SK-N-SH (cell line): ENCODE measurements at regions not wholly inside any gene's neighbourhood (a gene's known extent, or its start where the extent isn't known, plus 50 kb on each side); places are given as distances from the start of the nearest gene placed in this dataset.

Source experiments
- CTCF ChIP-seq: fragments of 200-600 bp; sonication (generic); IDR thresholded peaks from 2 replicates; pipeline ENCODE4 v1.6.1; 2017; ENCODE audit warnings: antibody characterized with exemption, mild to moderate bottlenecking, moderate library complexity
- EZH2phosphoT487 ChIP-seq: fragments of 200-600 bp; sonication (generic); IDR thresholded peaks from 2 replicates; pipeline ENCODE4 v1.6.1; 2017; ENCODE audit warnings: low read depth, mixed run types, mild to moderate bottlenecking, antibody characterized with exemption, moderate library complexity, borderline replicate concordance
- FOXM1 ChIP-seq: IDR thresholded peaks from 2 replicates; pipeline ENCODE4 v1.4.0; 2012; ENCODE audit warnings: low read depth, mild to moderate bottlenecking
- GATA2 ChIP-seq: sonication (generic); formaldehyde crosslinking; IDR thresholded peaks from 2 replicates; pipeline ENCODE4 v1.5.0; 2020; ENCODE audit warnings: mild to moderate bottlenecking, missing genetic modification reagents
- MAX ChIP-seq: IDR thresholded peaks from 2 replicates; pipeline ENCODE4 v1.4.0; 2012; ENCODE audit warnings: low read depth
- MXI1 ChIP-seq: IDR thresholded peaks from 2 replicates; pipeline ENCODE4 v1.6.1; 2012; ENCODE audit warnings: mild to moderate bottlenecking, low read depth, low read length, improper control_type of control experiment
- NRF1 ChIP-seq: IDR thresholded peaks from 2 replicates; pipeline ENCODE4 v1.6.1; 2012; ENCODE audit warnings: low read depth, mild to moderate bottlenecking, low read length
- POLR2AphosphoS5 ChIP-seq: IDR thresholded peaks from 2 replicates; pipeline ENCODE4 v1.6.1; 2012; ENCODE audit warnings: low read depth, low read length
- RAD21 ChIP-seq: IDR thresholded peaks from 2 replicates; pipeline ENCODE4 v1.6.1; 2012; ENCODE audit warnings: mild to moderate bottlenecking, low read length
- RCOR1 ChIP-seq: fragments of 150-350 bp; IDR thresholded peaks from 2 replicates; pipeline ENCODE4 v1.6.1; 2017; ENCODE audit warnings: antibody characterized with exemption, low read length
- RFX5 ChIP-seq: IDR thresholded peaks from 2 replicates; pipeline ENCODE4 v1.6.1; 2012; ENCODE audit warnings: mild to moderate bottlenecking, improper control_type of control experiment, low read length
- SIN3A ChIP-seq: IDR thresholded peaks from 2 replicates; pipeline ENCODE4 v1.6.1; 2012; ENCODE audit warnings: low read depth, mild to moderate bottlenecking, low read length, moderate library complexity, borderline replicate concordance

DNA sequence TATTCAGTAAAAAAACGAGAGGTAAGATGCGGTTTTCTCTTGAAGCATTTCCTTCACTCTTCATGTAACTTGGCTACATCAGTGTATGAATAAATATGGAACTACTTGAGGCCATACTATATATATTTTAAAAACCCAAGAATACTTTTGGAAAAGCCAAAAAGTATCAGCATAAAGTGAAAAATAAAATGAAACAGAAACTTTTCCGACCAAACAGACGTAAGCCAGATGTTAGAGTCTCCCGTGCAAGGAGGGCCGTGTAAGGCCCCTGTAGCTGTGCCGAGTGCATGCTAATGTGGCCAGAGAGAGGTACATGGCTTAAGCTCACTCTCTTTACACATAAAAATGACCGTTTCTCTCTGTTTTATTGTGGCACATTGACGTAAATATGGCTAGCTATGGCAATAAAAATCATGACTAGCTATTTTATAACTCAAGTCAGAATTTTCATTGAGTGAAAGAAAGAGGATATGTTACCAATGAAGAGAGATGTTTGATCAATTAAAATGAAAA is 140.1 kb upstream of the GMDS start:
- TF ChIP-seq CTCF (no peak), POLR2AphosphoS5 (no peak), RCOR1 (no peak), EZH2phosphoT487 (no peak), FOXM1 (no peak), GATA2 (no peak), NRF1 (no peak), SIN3A (no peak), MAX (no peak), RAD21 (no peak), MXI1 (no peak), RFX5 (no peak)
